ENCODE measurements at regions not wholly inside any gene's neighbourhood (a gene's known extent, or its start where the extent isn't known, plus 50 kb on each side); places are given as distances from the start of the nearest gene placed in this dataset.

GRCh38 chr6:163630572-163630971 lies 216.1 kb downstream of the QKI start:
- Histone ChIP-seq H3K4me3 (ENCODE audit: insufficient read depth, low read depth, low read length) (no peak overlapping the region), H3K36me3 (replicated peaks; ENCODE audit: control insufficient read depth, insufficient read depth, low read length) (no peaks in the 10 kb centered on the region), H3K27me3 (ENCODE audit: control insufficient read depth, insufficient read depth, low read length) (no peaks in the 10 kb centered on the region)
- DNase-seq = no peak

DNA sequence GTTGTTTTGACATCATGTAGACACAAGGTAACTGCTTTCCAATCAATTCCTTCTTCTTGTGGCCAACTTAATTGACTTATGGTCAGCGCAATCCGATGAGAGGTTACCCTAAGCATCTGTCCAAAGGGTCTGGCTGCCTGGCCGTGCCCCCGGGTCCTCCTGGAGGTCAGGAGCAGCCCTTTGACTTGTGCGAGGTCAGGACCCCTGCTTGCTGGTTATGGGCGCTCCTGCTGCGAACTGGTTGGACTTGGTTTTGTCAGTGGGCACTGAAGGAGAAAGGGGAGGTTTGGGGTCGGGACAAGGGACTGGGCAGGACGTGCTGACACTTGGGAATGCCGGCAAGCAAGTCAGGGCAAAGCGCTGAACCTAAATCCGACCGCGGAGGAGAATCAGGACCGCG lies 215.6 kb downstream of the QKI start:
- Histone ChIP-seq H3K27me3 (ENCODE audit: control insufficient read depth, insufficient read depth, low read length) (no peaks in the 10 kb centered on the region), H3K4me3 (ENCODE audit: insufficient read depth, low read depth, low read length) (no peak overlapping the region), H3K36me3 (replicated peaks; ENCODE audit: control insufficient read depth, insufficient read depth, low read length) (no peaks in the 10 kb centered on the region)
- DNase-seq = no peak
